ENCODE measurements at regions not wholly inside any gene's neighbourhood (a gene's known extent, or its start where the extent isn't known, plus 50 kb on each side); places are given as distances from the start of the nearest gene placed in this dataset.

DNA sequence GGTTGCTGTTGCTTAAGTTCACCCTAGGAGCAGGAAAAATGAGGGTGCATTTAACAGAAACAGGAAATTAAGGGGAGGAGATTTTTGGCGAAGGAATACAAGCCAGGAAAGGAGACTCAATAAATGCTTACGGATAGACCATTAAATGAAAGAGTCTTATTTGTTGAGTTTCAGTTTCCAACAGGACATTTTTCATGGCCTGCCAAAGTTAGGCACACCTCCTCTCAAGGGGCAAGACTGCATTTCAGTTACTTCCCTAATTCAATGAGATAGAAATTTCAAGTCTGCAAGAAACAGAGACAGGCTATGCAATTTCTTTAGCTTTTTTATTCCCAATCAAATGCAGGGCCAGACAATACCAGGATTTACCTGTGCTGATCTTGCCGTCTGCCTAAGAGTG lies 394.7 kb upstream of the KLHL29 start:
- no peak for DNase-seq
- ATAC-seq (ENCODE audit: poor library complexity): no peak
- intact Hi-C loops (cut with DNase I): no loop called here

DNA sequence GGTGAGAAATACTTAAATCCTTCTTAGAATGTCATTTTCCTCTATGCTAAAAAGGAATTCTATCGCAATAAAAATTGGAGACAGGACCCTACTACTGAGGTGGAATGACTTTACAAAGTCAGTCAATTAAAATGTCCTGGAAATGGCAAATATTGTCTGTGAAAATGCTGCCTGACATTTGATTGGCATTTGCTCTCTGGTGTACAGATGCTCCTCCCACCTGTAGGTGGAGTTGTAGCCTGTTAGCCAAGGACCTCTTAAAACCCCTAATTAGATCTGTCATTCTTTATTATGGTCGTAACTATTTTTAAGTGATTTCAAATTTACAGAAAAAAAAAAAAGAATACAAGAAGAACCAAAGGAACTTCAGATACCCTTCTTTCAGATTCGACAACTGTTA lies 393.1 kb upstream of the KLHL29 start:
- no peak for DNase-seq
- intact Hi-C loops (cut with DNase I): no loop called here
- no peak for ATAC-seq (ENCODE audit: poor library complexity)

GRCh38 chr2:22992441-22992840 lies 392.5 kb upstream of the KLHL29 start:
- intact Hi-C loops (cut with DNase I): no loop called here
- no peak for ATAC-seq (ENCODE audit: poor library complexity)
- DNase-seq: no peak

DNA sequence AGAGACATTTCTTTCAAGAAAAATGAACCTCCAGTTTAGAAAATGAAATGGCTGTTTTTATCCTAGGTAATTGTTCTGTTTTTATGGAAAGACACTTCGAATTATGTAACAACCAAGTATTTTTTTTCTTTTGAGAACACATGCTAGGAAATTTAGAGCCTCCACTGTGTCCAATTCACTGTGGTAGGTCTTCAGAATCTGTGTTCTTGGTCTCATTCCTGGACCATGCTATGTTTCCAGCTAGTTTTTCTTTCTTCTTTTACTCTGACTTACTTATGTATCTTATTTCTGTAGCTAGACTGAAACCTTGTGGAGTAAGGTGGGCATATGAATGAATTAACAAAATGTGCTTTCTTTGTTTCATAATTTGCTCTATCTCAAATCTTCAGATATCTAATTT lies 391.7 kb upstream of the KLHL29 start:
- no peak for ATAC-seq (ENCODE audit: poor library complexity)
- intact Hi-C loops (cut with DNase I): no loop called here
- DNase-seq: no peak

- intact Hi-C loops (cut with DNase I): no loop called here
- DNase-seq (no peak), ATAC-seq (ENCODE audit: poor library complexity) (no peak)
Observed at GRCh38 chr2:22995576-22995975, 389.4 kb upstream of the KLHL29 start.

GRCh38 chr2:22996911-22997310 lies 388.1 kb upstream of the KLHL29 start:
- DNase-seq (no peak), ATAC-seq (ENCODE audit: poor library complexity) (no peak)
- intact Hi-C loops (cut with DNase I): no loop called here

DNA sequence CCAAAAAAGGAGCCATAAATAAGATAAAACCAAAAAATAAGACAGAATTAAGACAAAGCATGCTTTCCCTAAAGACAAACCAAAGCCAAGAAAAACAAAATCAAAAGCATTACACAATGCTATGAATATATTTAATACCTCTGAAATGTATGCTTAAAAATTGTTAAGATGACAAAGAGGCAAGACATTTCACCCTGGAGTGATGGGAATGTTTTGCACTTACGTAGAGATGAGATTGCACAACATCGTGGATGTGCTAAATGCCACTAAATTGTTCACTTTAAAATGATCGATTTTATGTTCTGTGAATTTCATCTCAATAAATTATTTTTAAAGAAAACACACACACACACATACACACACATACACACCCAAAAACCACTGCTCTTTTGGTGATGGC lies 386.6 kb upstream of the KLHL29 start:
- ATAC-seq (ENCODE audit: poor library complexity) (no peak), DNase-seq (no peak)
- intact Hi-C loops (cut with DNase I): no loop called here

GRCh38 chr2:22999951-23000350 lies 385.0 kb upstream of the KLHL29 start:
- DNase-seq (no peak), ATAC-seq (ENCODE audit: poor library complexity) (no peak)
- intact Hi-C loops (cut with DNase I): no loop called here

DNA sequence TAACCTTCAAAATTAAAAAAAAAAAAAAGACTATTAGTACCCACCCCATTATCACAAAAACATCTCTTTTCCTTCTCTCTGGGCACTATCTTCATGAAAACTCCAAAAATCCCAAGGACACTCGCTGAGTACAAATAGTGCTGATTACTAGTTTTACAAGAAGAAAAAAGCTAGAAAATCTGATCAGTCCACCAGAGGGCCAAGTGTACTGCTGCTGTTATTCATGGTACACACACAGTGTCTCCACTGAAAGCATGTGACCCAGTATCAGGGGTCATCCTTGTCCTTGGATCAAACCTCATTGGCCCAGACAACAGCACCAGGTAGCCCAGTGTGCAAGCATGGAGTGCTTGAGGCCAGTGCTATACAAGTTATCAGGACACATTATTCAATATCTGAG lies 382.7 kb upstream of the KLHL29 start:
- intact Hi-C loops (cut with DNase I): no loop called here
- no peak for DNase-seq
- no peak for ATAC-seq (ENCODE audit: poor library complexity)

DNA sequence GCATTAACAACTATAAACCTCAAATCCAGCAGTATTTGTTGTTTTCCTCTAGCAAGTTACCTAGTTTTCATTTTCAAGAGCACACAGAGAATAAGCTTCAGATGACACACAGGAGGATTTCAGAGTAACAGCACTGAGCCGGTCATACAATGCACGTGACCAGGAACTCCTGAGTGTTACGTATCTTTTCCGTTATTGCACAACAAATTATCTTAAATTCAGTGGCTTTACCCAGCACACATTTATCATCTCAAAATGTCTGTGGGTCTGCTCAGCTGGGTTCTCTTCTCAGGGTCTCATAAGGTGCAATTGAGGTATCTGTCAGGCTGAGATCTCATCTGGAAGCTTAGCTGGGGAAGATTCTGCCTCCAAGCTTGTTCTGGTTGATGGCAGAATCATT lies 379.5 kb upstream of the KLHL29 start:
- intact Hi-C loops (cut with DNase I): no loop called here
- ATAC-seq (ENCODE audit: poor library complexity) (no peak), DNase-seq (no peak)

DNA sequence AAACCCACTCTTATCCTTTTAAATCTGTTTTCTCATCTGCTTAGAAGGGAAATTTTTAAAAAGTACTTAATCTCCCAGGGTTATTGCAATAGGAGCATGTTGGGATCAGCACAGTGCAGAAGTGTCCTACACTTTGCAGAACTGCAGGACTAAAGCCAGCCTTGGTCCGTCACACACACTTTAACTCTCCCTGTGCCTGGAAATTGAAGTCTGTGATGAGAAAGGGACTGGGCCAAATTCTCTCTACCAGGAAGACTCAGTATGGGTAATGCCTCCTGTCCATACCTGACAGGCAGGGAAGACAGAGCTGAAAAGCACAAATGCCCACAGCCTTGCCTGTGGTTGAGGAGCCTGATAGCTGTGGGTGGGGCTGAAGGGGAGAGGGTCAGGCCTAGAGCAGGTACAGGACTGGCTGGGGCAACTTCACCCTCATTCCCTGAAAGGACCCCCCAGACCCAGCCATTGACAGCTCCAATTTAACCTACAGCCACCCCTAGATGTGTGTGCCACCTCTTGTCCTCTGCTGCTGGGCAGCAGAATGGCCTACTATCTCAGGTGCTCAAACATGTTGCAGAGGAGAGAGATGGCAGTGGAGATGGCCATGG lies 377.2 kb upstream of the KLHL29 start:
- DNase-seq (no peak), ATAC-seq (ENCODE audit: poor library complexity) (no peak)
- intact Hi-C loops (cut with DNase I): no loop called here

GRCh38 chr2:23008440-23008839 lies 376.5 kb upstream of the KLHL29 start:
- ATAC-seq (ENCODE audit: poor library complexity): no peak

DNA sequence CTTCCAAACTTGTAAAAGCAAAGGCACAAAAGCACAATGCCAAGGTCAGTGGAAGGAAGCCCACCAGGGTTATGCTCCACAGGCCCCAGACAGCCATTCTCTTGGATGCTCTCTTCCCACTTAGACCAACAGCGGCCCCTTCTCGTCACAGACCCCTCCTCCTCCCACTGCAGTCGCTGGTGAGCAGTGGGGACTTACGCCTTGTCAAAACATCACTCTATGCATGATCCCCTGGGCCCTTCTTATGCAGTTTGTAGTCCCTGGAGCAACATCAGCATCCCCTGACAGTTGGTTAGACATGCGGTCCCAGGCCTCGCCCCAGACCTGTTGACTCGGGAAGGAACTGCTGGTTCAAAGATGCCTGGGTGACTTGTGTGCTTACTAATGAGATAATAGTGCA lies 376.0 kb upstream of the KLHL29 start:
- intact Hi-C loops (cut with DNase I): no loop called here
- DNase-seq: no peak
- no peak for ATAC-seq (ENCODE audit: poor library complexity)

More at GRCh38 chr2:23008440-23008839, 376.5 kb upstream of the KLHL29 start:
- DNase-seq: no peak
- intact Hi-C loops (cut with DNase I): no loop called here

DNA sequence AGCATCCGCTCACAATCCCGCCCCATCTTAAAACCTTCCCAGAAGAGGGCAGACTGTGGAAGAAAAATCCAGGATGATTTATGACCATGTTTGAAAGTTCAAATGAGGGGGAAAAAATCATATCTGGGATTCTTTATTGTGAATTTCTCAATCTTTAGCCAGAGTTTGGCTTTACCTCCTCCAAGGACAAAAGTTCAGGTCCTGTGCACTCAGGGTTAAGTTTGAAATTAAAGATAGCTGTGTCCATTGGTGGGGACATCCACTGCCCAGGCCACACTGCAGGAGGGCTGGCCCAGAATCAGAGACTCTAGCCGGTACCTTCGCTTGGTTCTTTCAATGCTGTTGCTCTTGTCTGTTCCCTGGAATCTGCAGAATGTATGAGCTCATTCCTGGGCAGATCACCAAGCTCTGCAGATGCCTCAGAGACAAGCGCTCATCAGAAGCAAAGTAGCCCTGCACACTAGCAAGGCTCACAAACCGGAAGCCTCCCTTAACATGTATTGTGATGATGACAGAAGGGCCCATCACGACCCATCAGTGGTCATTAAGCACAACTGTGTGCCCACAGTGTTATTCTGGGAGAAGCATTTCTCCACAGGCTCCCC lies 375.3 kb upstream of the KLHL29 start:
- ATAC-seq (ENCODE audit: poor library complexity) (peak; percentile 45), DNase-seq (no peak)
- intact Hi-C loops (cut with DNase I): no loop called here

GRCh38 chr2:23012499-23012898 lies 372.5 kb upstream of the KLHL29 start:
- no peak for ATAC-seq (ENCODE audit: poor library complexity)
- intact Hi-C loops (cut with DNase I): no loop called here
- DNase-seq: no peak

DNA sequence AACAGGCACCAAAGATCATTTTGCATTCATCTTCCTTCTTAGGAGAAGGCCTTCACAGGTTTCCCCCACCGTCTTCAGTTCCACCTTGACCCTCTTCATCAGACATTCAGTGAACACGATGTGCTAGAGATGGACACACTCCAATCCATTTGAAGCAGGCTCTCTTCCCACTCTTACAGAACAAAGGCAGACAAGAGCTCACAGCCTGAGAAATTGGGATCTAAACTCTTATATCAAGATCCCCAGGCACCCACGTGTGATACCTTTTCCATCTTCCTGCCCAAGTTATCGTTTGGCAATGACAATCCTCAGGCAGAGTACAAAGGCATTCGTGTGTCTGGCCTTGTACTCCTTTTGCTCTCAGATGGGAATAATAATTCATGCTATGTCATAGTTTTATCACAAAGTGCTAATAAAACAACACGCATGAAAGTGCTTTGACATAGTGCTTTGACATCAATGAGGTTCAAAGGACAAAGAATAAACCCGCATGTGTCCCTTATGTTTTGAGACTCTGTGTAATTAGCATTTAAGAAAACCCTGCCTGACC lies 369.3 kb upstream of the KLHL29 start:
- DNase-seq (no peak), ATAC-seq (ENCODE audit: poor library complexity) (no peak)
- intact Hi-C loops (cut with DNase I): no loop called here

DNA sequence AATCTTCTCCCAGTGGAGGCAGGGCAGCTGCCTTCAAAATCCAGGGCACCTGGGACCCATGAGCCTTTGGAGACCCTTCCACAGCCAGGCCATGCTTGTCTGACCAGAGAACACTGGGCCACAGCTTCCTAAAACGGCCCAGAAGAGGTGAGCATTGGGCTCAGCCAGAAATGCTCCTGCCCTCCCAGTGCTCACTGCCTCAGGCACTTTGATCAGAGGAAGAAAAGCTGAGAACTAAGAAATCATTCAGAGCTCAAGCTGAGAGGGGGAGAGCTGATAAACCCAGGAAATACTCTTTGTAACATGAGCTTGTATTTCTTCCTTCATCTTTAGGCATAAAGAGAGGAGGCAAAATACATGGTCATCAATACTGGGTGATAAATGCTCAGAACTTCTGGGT lies 365.5 kb upstream of the KLHL29 start:
- no peak for ATAC-seq (ENCODE audit: poor library complexity)
- no peak for DNase-seq
- intact Hi-C loops (cut with DNase I): no loop called here

DNA sequence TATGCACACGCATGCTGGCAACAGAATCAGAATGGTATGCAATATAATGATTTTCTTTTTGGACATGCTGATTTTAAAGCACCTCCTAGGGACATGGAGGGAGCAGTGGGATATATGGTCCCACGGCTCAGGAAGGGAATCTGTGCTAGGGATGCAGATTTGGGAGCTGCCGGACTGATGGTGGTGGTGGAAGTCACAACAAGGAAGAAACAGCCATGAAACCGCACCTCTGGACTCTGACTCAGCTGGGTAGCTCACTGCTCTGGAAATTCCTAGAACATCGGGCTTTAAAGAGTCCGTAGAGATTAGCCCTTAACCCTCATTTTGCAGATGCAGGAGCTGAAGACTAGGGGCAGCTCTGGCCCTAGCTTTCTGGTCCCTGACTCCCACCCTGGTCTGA lies 364.3 kb upstream of the KLHL29 start:
- DNase-seq (no peak), ATAC-seq (ENCODE audit: poor library complexity) (no peak)
- intact Hi-C loops (cut with DNase I): no loop called here

- DNase-seq: no peak
- intact Hi-C loops (cut with DNase I): no loop called here
- no peak for ATAC-seq (ENCODE audit: poor library complexity)
Observed at GRCh38 chr2:23021311-23022120, 363.5 kb upstream of the KLHL29 start.

- DNase-seq: no peak
- peak; percentile 74 for ATAC-seq (ENCODE audit: poor library complexity)
- intact Hi-C loops (cut with DNase I): no loop called here
Observed at GRCh38 chr2:23023722-23024121, 361.3 kb upstream of the KLHL29 start.

All from Right ventricle myocardium superior (tissue), 1 donor.